Naive thymus-derived CD4-positive, alpha-beta T cell (primary cell): ENCODE measurements at regions not wholly inside any gene's neighbourhood (a gene's known extent, or its start where the extent isn't known, plus 50 kb on each side); places are given as distances from the start of the nearest gene placed in this dataset.

Experiments used
- ATAC-seq: fragments of 150-1000 bp; cut with Tn5 transposase; 2 replicates; pipeline ENCODE4 v1.10.0; 2021; ENCODE audit warnings: mild to moderate bottlenecking, moderate library complexity
- CTCF ChIA-PET: fragments of 350-600 bp; sonication (Branson Sonifier 250); formaldehyde crosslinking; loops from one replicate; lab custom pipeline; 2021; ENCODE audit warnings: antibody characterized with exemption; lab: Charles Lee
- POLR2A ChIA-PET: fragments of 350-600 bp; sonication (Branson Sonifier 250); formaldehyde crosslinking; loops from one replicate; lab custom pipeline; 2021; ENCODE audit warnings: antibody characterized with exemption, inconsistent platforms; lab: Charles Lee
- DNase-seq, 9 donors: peaks; one replicate each; pipeline versions ENCODE4 v3.0.0 to v3.0.0-alpha.2; 2020 to 2022; ENCODE audit warnings: mixed read lengths in 1 of 9
- H3K27ac ChIP-seq: one replicate; pipeline ENCODE4 v1.7.0; 2013; ENCODE audit warnings: mild to moderate bottlenecking, low read depth, low read length, moderate library complexity
- H3K27me3 ChIP-seq, 2 donors: one replicate each; pipeline ENCODE4 v1.7.0; 2013; ENCODE audit warnings: low read length in 2 of 2, mild to moderate bottlenecking in 2 of 2, moderate library complexity in 2 of 2; ENCODE audit not compliant: control insufficient read depth in 2 of 2, insufficient read depth in 2 of 2
- H3K36me3 ChIP-seq, 3 experiments: 1 replicate in 2 of 3; 2 replicates in 1 of 3; pipeline ENCODE4 v1.7.0; 2013; ENCODE audit warnings: low read length in 3 of 3, mild to moderate bottlenecking in 3 of 3, moderate library complexity in 1 of 3; ENCODE audit not compliant: insufficient read depth in 3 of 3, control insufficient read depth in 2 of 3
- H3K4me1 ChIP-seq, 2 donors: one replicate each; pipeline ENCODE4 v1.7.0; 2013; ENCODE audit warnings: low read length in 2 of 2, mild to moderate bottlenecking in 2 of 2, moderate library complexity in 1 of 2; ENCODE audit not compliant: control insufficient read depth in 2 of 2, insufficient read depth in 2 of 2
- H3K4me3 ChIP-seq: 2 replicates; pipeline ENCODE4 v1.7.0; 2013; ENCODE audit warnings: mild to moderate bottlenecking, low read length
- H3K9me3 ChIP-seq, 3 experiments: 1 replicate in 2 of 3; 2 replicates in 1 of 3; pipeline ENCODE4 v1.7.0; 2013; ENCODE audit warnings: low read length in 3 of 3; ENCODE audit not compliant: control insufficient read depth in 2 of 3
- H3K27ac Mint-ChIP-seq, 9 donors: one replicate each; pipeline ENCODE4 v1.8.0; 2020 to 2022; ENCODE audit warnings: mixed read lengths in 9 of 9, mild to moderate bottlenecking in 8 of 9, moderate library complexity in 5 of 9, inconsistent platforms in 2 of 9
- H3K27me3 Mint-ChIP-seq, 5 donors: one replicate each; pipeline ENCODE4 v1.8.0; 2021 to 2022; ENCODE audit warnings: mixed read lengths in 5 of 5, mild to moderate bottlenecking in 1 of 5
- H3K36me3 Mint-ChIP-seq, 5 donors: one replicate each; pipeline ENCODE4 v1.8.0; 2020 to 2022; ENCODE audit warnings: mixed read lengths in 5 of 5, mild to moderate bottlenecking in 3 of 5, inconsistent platforms in 1 of 5
- H3K4me1 Mint-ChIP-seq, 7 donors: one replicate each; pipeline ENCODE4 v1.8.0; 2020 to 2022; ENCODE audit warnings: mixed read lengths in 7 of 7, mild to moderate bottlenecking in 3 of 7, inconsistent platforms in 1 of 7
- H3K4me3 Mint-ChIP-seq, 10 donors: one replicate each; pipeline ENCODE4 v1.8.0; 2020 to 2022; ENCODE audit warnings: mild to moderate bottlenecking in 10 of 10, mixed read lengths in 10 of 10, moderate library complexity in 6 of 10, inconsistent platforms in 2 of 10
- H3K9me3 Mint-ChIP-seq, 11 donors: one replicate each; pipeline ENCODE4 v1.8.0; 2020 to 2022; ENCODE audit warnings: mixed read lengths in 11 of 11, mild to moderate bottlenecking in 4 of 11, inconsistent platforms in 1 of 11, moderate library complexity in 1 of 11
- intact Hi-C, 2 donors: fragments of 100-400 bp; cut with micrococcal nuclease; formaldehyde crosslinking; loops; one replicate each; pipeline ENCODE4 v1.15.1; 2023

GRCh38 chr3:107264888-107265287 is 112.4 kb upstream of the CCDC54 start:
- H3K4me1 Mint-ChIP-seq: peaks cover 0 to 8% (median 0%) of the 10 kb centered on the region in 7 donors
- no peaks in the 10 kb centered on the region for H3K36me3 Mint-ChIP-seq
- ChIA-PET CTCF (interaction anchor here (0.5 kb wide), 1 partner anchor 158 kb away, joined by 3 read pairs; no protein-coding TSS in a partner anchor), POLR2A (no interaction called here)
- no peaks in the 10 kb centered on the region for H3K9me3 Mint-ChIP-seq
- ATAC-seq (no peak), DNase-seq (no peak)
- H3K27ac ChIP-seq: no peak overlapping the region
- H3K36me3 ChIP-seq: no peaks in the 10 kb centered on the region
- H3K27me3 Mint-ChIP-seq: peaks cover 0 to 4% (median 0%) of the 10 kb centered on the region in 5 donors
- H3K4me3 Mint-ChIP-seq: no peak overlapping the region
- H3K9me3 ChIP-seq: no peaks in the 10 kb centered on the region
- intact Hi-C loops: no loop called here
- no peaks in the 10 kb centered on the region for H3K4me1 ChIP-seq
- no peak overlapping the region for H3K4me3 ChIP-seq
- no peaks in the 10 kb centered on the region for H3K27me3 ChIP-seq
- H3K27ac Mint-ChIP-seq: no peak overlapping the region

GRCh38 chr3:107265526-107265925 is 111.7 kb upstream of the CCDC54 start:
- Mint-ChIP-seq H3K9me3 (no peaks in the 10 kb centered on the region), H3K4me1 (peaks cover 0 to 8% (median 0%) of the 10 kb centered on the region in 7 donors), H3K27ac (no peak overlapping the region), H3K4me3 (no peak overlapping the region), H3K27me3 (peaks cover 0 to 8% (median 4%) of the 10 kb centered on the region in 5 donors), H3K36me3 (no peaks in the 10 kb centered on the region)
- Histone ChIP-seq H3K36me3 (no peaks in the 10 kb centered on the region), H3K4me3 (no peak overlapping the region), H3K9me3 (no peaks in the 10 kb centered on the region), H3K27ac (no peak overlapping the region), H3K27me3 (no peaks in the 10 kb centered on the region), H3K4me1 (no peaks in the 10 kb centered on the region)
- intact Hi-C loops: no loop called here
- ATAC-seq (no peak), DNase-seq (no peak)
- CTCF ChIA-PET: interaction anchor here (0.5 to 1.2 kb wide), 2 partner anchors 157 to 165 kb away, joined by 3 to 4 read pairs; no protein-coding TSS in a partner anchor
- POLR2A ChIA-PET: no interaction called here

GRCh38 chr3:107268469-107268868 is 108.8 kb upstream of the CCDC54 start:
- Mint-ChIP-seq H3K4me1 (peaks cover 0 to 5% (median 0%) of the 10 kb centered on the region in 7 donors), H3K36me3 (no peaks in the 10 kb centered on the region), H3K4me3 (no peak overlapping the region), H3K9me3 (no peaks in the 10 kb centered on the region), H3K27ac (no peak overlapping the region), H3K27me3 (peaks cover 0 to 23% (median under 1%) of the 10 kb centered on the region in 5 donors)
- POLR2A ChIA-PET: no interaction called here
- Histone ChIP-seq H3K9me3 (no peaks in the 10 kb centered on the region), H3K4me1 (no peaks in the 10 kb centered on the region), H3K27ac (no peak overlapping the region), H3K36me3 (no peaks in the 10 kb centered on the region), H3K27me3 (no peaks in the 10 kb centered on the region), H3K4me3 (no peak overlapping the region)
- intact Hi-C loops: no loop called here
- no peak for DNase-seq
- ATAC-seq: no peak
- CTCF ChIA-PET: interaction anchor here (0.6 to 1.4 kb wide), 3 partner anchors 146 to 473 kb away, joined by 3 to 4 read pairs (median 4); no protein-coding TSS in a partner anchor

GRCh38 chr3:107269136-107269535 is 108.1 kb upstream of the CCDC54 start:
- Mint-ChIP-seq H3K4me1 (peaks cover 0 to 2% (median 0%) of the 10 kb centered on the region in 7 donors), H3K9me3 (no peaks in the 10 kb centered on the region), H3K27ac (no peak overlapping the region), H3K36me3 (no peaks in the 10 kb centered on the region), H3K4me3 (no peak overlapping the region), H3K27me3 (peaks cover under 1 to 27% (median 5%) of the 10 kb centered on the region in 5 donors)
- ChIA-PET POLR2A (no interaction called here), CTCF (interaction anchor here (0.6 to 1.2 kb wide), 3 partner anchors 33 to 152 kb away, joined by 3 to 4 read pairs (median 3); no protein-coding TSS in a partner anchor)
- no peaks in the 10 kb centered on the region for H3K4me1 ChIP-seq
- no peaks in the 10 kb centered on the region for H3K9me3 ChIP-seq
- no peak overlapping the region for H3K4me3 ChIP-seq
- H3K27ac ChIP-seq: no peak overlapping the region
- intact Hi-C loops: no loop called here
- H3K36me3 ChIP-seq: no peaks in the 10 kb centered on the region
- H3K27me3 ChIP-seq: no peaks in the 10 kb centered on the region
- ATAC-seq (no peak), DNase-seq (no peak)

- DNase-seq (peak in 6 of 9 donors; percentile 1 to 43 (median 20)), ATAC-seq (peak; percentile 64)
- Histone ChIP-seq H3K4me1 (no peaks in the 10 kb centered on the region), H3K36me3 (no peaks in the 10 kb centered on the region), H3K9me3 (no peaks in the 10 kb centered on the region), H3K27ac (no peak overlapping the region), H3K27me3 (peaks cover 0 to 3% of the 10 kb centered on the region in 2 donors), H3K4me3 (no peak overlapping the region)
- Mint-ChIP-seq H3K9me3 (no peaks in the 10 kb centered on the region), H3K27me3 (peaks cover 6 to 42% (median 25%) of the 10 kb centered on the region in 5 donors), H3K4me1 (peaks cover 0 to 2% (median 0%) of the 10 kb centered on the region in 7 donors), H3K36me3 (no peaks in the 10 kb centered on the region), H3K27ac (no peak overlapping the region), H3K4me3 (no peak overlapping the region)
- ChIA-PET POLR2A (interaction anchor here (0.6 kb wide), 1 partner anchor 33 kb away, joined by 6 read pairs; no protein-coding TSS in a partner anchor), CTCF (interaction anchor here (0.6 to 1.6 kb wide), 16 partner anchors 10 to 1578 kb away, joined by 3 to 7 read pairs (median 4); no protein-coding TSS in a partner anchor)
- intact Hi-C loops: loop anchor here (1.0 to 5.0 kb wide), 7 partner anchors 35 to 469 kb away; no protein-coding TSS in a partner anchor
These were observed 105.4 kb upstream of the CCDC54 start for GRCh38 chr3:107271787-107272387.

GRCh38 chr3:107272471-107272870 is 104.8 kb upstream of the CCDC54 start:
- H3K27ac ChIP-seq: no peak overlapping the region
- no peaks in the 10 kb centered on the region for H3K9me3 ChIP-seq
- Mint-ChIP-seq H3K27ac (no peak overlapping the region), H3K4me1 (peaks cover 0 to 2% (median 0%) of the 10 kb centered on the region in 7 donors), H3K36me3 (no peaks in the 10 kb centered on the region), H3K4me3 (no peak overlapping the region), H3K9me3 (no peaks in the 10 kb centered on the region), H3K27me3 (peaks cover 12 to 42% (median 27%) of the 10 kb centered on the region in 5 donors)
- no peak for DNase-seq
- ChIA-PET POLR2A (interaction anchor here (0.6 kb wide), 1 partner anchor 33 kb away, joined by 6 read pairs; no protein-coding TSS in a partner anchor), CTCF (interaction anchor here (0.6 to 1.6 kb wide), 12 partner anchors 10 to 1577 kb away, joined by 3 to 7 read pairs (median 4); no protein-coding TSS in a partner anchor)
- peaks cover 0 to 3% of the 10 kb centered on the region in 2 donors for H3K27me3 ChIP-seq
- H3K4me3 ChIP-seq: no peak overlapping the region
- no peaks in the 10 kb centered on the region for H3K4me1 ChIP-seq
- no peak for ATAC-seq
- H3K36me3 ChIP-seq: no peaks in the 10 kb centered on the region
- intact Hi-C loops: loop anchor here (1.0 to 5.0 kb wide), 6 partner anchors 36 to 469 kb away; no protein-coding TSS in a partner anchor
